DOHH2 (cell line): ENCODE measurements at regions not wholly inside any gene's neighbourhood (a gene's known extent, or its start where the extent isn't known, plus 50 kb on each side); places are given as distances from the start of the nearest gene placed in this dataset.

Experiments
- EZH2phosphoT487 ChIP-seq: fragments of 200-600 bp; sonication (generic); IDR thresholded peaks from 2 replicates; pipeline ENCODE4 v1.6.1; 2017; ENCODE audit warnings: borderline replicate concordance, mild to moderate bottlenecking, antibody characterized with exemption, low read length, moderate library complexity, mixed read lengths
- TF ChIP-seq, protein P1 (sequence below): fragments of 200-600 bp; sonication (generic); IDR thresholded peaks from one replicate; pipeline ENCODE4 v1.5.1; 2014; ENCODE audit warnings: antibody characterized with exemption, mild to moderate bottlenecking, low read depth, low read length; ENCODE audit not compliant: poor library complexity, severe bottlenecking

- TF ChIP-seq, protein P1, sequence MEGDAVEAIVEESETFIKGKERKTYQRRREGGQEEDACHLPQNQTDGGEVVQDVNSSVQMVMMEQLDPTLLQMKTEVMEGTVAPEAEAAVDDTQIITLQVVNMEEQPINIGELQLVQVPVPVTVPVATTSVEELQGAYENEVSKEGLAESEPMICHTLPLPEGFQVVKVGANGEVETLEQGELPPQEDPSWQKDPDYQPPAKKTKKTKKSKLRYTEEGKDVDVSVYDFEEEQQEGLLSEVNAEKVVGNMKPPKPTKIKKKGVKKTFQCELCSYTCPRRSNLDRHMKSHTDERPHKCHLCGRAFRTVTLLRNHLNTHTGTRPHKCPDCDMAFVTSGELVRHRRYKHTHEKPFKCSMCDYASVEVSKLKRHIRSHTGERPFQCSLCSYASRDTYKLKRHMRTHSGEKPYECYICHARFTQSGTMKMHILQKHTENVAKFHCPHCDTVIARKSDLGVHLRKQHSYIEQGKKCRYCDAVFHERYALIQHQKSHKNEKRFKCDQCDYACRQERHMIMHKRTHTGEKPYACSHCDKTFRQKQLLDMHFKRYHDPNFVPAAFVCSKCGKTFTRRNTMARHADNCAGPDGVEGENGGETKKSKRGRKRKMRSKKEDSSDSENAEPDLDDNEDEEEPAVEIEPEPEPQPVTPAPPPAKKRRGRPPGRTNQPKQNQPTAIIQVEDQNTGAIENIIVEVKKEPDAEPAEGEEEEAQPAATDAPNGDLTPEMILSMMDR: no peak
- no peak for TF ChIP-seq EZH2phosphoT487
Measured at GRCh38 chr3:132973441-132973840, 64.8 kb upstream of the TMEM108 start.
